Smooth muscle cell (in vitro differentiated cells): ENCODE measurements at regions not wholly inside any gene's neighbourhood (a gene's known extent, or its start where the extent isn't known, plus 50 kb on each side); places are given as distances from the start of the nearest gene placed in this dataset.

Source experiments
- DNase-seq: peaks from one replicate; lab custom pipeline; 2025; ENCODE audit not compliant: unreplicated experiment; lab: John Stamatoyannopoulos, UW
- H2AFZ ChIP-seq: fragments of 200-600 bp; sonication (generic); 2 replicates; pipeline ENCODE4 v1.6.0; 2016; ENCODE audit warnings: antibody characterized with exemption, low read depth, mild to moderate bottlenecking
- H3F3A ChIP-seq: fragments of 200-600 bp; sonication (generic); 2 replicates; pipeline ENCODE4 v1.6.0; 2017; ENCODE audit warnings: antibody characterized with exemption, low read depth
- H3K27ac ChIP-seq: fragments of 200-600 bp; sonication (generic); 2 replicates; pipeline ENCODE4 v1.5.1; 2016; ENCODE audit warnings: low read depth, mild to moderate bottlenecking
- H3K27me3 ChIP-seq: fragments of 200-600 bp; sonication (generic); 2 replicates; pipeline ENCODE4 v1.6.1; 2016; ENCODE audit warnings: low read depth, mild to moderate bottlenecking
- H3K36me3 ChIP-seq: fragments of 200-600 bp; sonication (generic); 2 replicates; pipeline ENCODE4 v1.5.1; 2016; ENCODE audit warnings: low read depth
- H3K4me1 ChIP-seq: fragments of 200-600 bp; sonication (generic); 2 replicates; pipeline ENCODE4 v1.5.1; 2016; ENCODE audit warnings: low read depth
- H3K4me2 ChIP-seq: fragments of 200-600 bp; sonication (generic); 2 replicates; pipeline ENCODE4 v1.6.0; 2016; ENCODE audit warnings: mild to moderate bottlenecking
- H3K4me3 ChIP-seq: fragments of 200-600 bp; sonication (generic); 2 replicates; pipeline ENCODE4 v1.5.1; 2016; ENCODE audit warnings: mild to moderate bottlenecking
- H3K79me2 ChIP-seq: fragments of 200-600 bp; sonication (generic); 2 replicates; pipeline ENCODE4 v1.6.0; 2016; ENCODE audit warnings: low read depth, mild to moderate bottlenecking
- H3K9ac ChIP-seq: fragments of 200-600 bp; sonication (generic); 2 replicates; pipeline ENCODE4 v1.6.0; 2016; ENCODE audit warnings: low read depth
- H3K9me3 ChIP-seq: fragments of 200-600 bp; sonication (generic); replicated peaks from 2 replicates; pipeline ENCODE4 v1.5.1; 2016; ENCODE audit warnings: low read depth
- H4K20me1 ChIP-seq: fragments of 200-600 bp; sonication (generic); 2 replicates; pipeline ENCODE4 v1.6.0; 2016; ENCODE audit warnings: low read depth
- CTCF ChIP-seq: fragments of 200-600 bp; sonication (generic); IDR thresholded peaks from 2 replicates; pipeline ENCODE4 v1.5.1; 2017; ENCODE audit warnings: borderline replicate concordance, mild to moderate bottlenecking, antibody characterized with exemption; ENCODE audit not compliant: insufficient read depth, poor library complexity, severe bottlenecking
- WGBS: methylation state at CpG from one replicate; pipeline ENCODE4 v1.1.7; 2016; ENCODE audit warnings: low lambda C conversion rate; 5-methylcytosine and 5-hydroxymethylcytosine counted together

- Histone ChIP-seq H3K9me3 (no peaks in the 10 kb centered on the region), H3K27me3 (no peaks in the 10 kb centered on the region), H3K4me3 (no peak overlapping the region), H3K4me2 (no peak overlapping the region), H4K20me1 (no peaks in the 10 kb centered on the region), H3K9ac (no peak overlapping the region), H3K79me2 (no peaks in the 10 kb centered on the region), H3K4me1 (no peaks in the 10 kb centered on the region), H3K27ac (no peak overlapping the region), H3F3A (no peaks in the 10 kb centered on the region), H3K36me3 (no peaks in the 10 kb centered on the region), H2AFZ (no peak overlapping the region)
- 92% methylated on average over 1 of the region's 1 CpG for WGBS
- no peak for DNase-seq
- TF ChIP-seq CTCF = no peak
Measured at GRCh38 chr2:66675591-66675990, 240.7 kb downstream of the MEIS1 start.

DNA sequence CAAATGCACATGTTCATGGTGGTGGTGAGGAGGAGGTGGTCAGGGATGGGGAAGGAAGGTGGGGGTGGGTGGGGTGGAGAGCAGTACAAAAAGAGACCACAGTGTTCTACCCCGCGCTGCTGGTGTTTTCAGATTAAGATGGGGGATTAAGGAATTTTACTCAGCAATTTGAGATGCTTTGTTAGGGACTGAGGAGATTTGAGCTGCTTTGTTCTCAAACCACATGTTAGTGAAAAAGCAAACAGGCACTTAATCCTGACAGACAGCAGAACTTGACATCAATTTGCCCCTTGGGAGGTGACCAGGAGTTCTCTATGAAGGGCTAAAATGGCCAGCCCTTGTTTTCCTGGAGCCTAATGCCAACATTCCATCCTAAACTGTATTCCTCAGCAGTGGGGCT, 244.5 kb downstream of the MEIS1 start:
- no peaks in the 10 kb centered on the region for H3K36me3 ChIP-seq
- H3K4me1 ChIP-seq = no peaks in the 10 kb centered on the region
- no peaks in the 10 kb centered on the region for H4K20me1 ChIP-seq
- DNase-seq = no peak
- no peaks in the 10 kb centered on the region for H3F3A ChIP-seq
- no peak for TF ChIP-seq CTCF
- no peak overlapping the region for H2AFZ ChIP-seq
- 43% methylated on average over 2 of the region's 2 CpGs for WGBS
- H3K4me2 ChIP-seq = no peak overlapping the region
- H3K9me3 ChIP-seq = no peaks in the 10 kb centered on the region
- no peak overlapping the region for H3K4me3 ChIP-seq
- no peaks in the 10 kb centered on the region for H3K27me3 ChIP-seq
- no peak overlapping the region for H3K9ac ChIP-seq
- H3K79me2 ChIP-seq = no peaks in the 10 kb centered on the region
- H3K27ac ChIP-seq = no peak overlapping the region

GRCh38 chr2:66682476-66682875, 247.6 kb downstream of the MEIS1 start:
- H2AFZ ChIP-seq = no peak overlapping the region

More at GRCh38 chr2:66682476-66682875, 247.6 kb downstream of the MEIS1 start:
- Histone ChIP-seq H3K27ac (no peak overlapping the region), H3F3A (no peaks in the 10 kb centered on the region), H3K27me3 (no peaks in the 10 kb centered on the region), H3K4me1 (no peaks in the 10 kb centered on the region), H3K9ac (no peak overlapping the region), H3K4me2 (no peak overlapping the region), H3K9me3 (no peaks in the 10 kb centered on the region), H3K79me2 (no peaks in the 10 kb centered on the region), H3K36me3 (no peaks in the 10 kb centered on the region), H4K20me1 (no peaks in the 10 kb centered on the region), H3K4me3 (no peak overlapping the region)
- WGBS = 46% methylated on average over 5 of the region's 5 CpGs
- no peak for TF ChIP-seq CTCF
- DNase-seq = no peak
